ENCODE measurements at regions not wholly inside any gene's neighbourhood (a gene's known extent, or its start where the extent isn't known, plus 50 kb on each side); places are given as distances from the start of the nearest gene placed in this dataset.

DNA sequence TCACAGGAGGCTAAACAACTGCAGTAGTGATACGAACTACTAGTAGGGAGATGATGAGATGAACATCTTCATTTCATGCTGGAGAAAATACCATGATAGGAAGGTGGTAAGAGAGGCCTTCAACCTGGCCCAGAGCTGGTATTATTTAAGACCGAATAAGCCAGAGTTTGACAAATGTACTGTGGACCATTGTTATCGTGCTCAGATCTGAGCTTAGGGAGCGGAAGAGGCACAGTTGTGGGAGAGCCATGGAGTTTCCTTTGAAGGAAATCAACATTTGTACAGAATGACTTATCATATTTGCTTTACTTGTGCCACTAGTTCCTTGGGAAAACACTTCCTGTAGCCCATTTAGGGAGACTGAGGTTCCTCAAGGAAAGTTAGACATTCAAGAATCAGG lies 260.6 kb upstream of the TNP1 start:
- DNase-seq (no peak), ATAC-seq (replicated peaks in 1 of 4) (no peak)
- Mint-ChIP-seq H3K27ac (no peak overlapping the region), H3K27me3 (peaks cover 3 to 17% of the 10 kb centered on the region in 2 donors), H3K4me1 (no peaks in the 10 kb centered on the region), H3K36me3 (no peaks in the 10 kb centered on the region), H3K4me3 (no peak overlapping the region), H3K9me3 (no peaks in the 10 kb centered on the region)
- no peaks in the 10 kb centered on the region for H3K36me3 ChIP-seq (ENCODE audit: control insufficient read depth in 2 of 2, extremely low read depth in 1 of 2, insufficient read depth in 1 of 2, low read length in 1 of 2)
- ChIA-PET CTCF (no interaction called here), POLR2A (no interaction called here)
- H3K27ac ChIP-seq (ENCODE audit: low read length): no peak overlapping the region
- peaks cover 0 to 2% of the 10 kb centered on the region in 2 experiments for H3K4me1 ChIP-seq (ENCODE audit: control insufficient read depth in 1 of 2, extremely low read depth in 1 of 2, insufficient read depth in 2 of 2, low read length in 2 of 2)
- H3K27me3 ChIP-seq (replicated peaks in 1 of 2; ENCODE audit: control insufficient read depth in 2 of 2, extremely low read depth in 1 of 2, insufficient read depth in 2 of 2, low read length in 1 of 2): no peaks in the 10 kb centered on the region
- WGBS (ENCODE audit: insufficient coverage): 72% methylated on average over 2 of the region's 4 CpGs
- no peaks in the 10 kb centered on the region for H3K9me3 ChIP-seq
- H3K4me3 ChIP-seq (ENCODE audit: control insufficient read depth in 1 of 2, extremely low read depth in 1 of 2, low read length in 1 of 2): no peak overlapping the region

DNA sequence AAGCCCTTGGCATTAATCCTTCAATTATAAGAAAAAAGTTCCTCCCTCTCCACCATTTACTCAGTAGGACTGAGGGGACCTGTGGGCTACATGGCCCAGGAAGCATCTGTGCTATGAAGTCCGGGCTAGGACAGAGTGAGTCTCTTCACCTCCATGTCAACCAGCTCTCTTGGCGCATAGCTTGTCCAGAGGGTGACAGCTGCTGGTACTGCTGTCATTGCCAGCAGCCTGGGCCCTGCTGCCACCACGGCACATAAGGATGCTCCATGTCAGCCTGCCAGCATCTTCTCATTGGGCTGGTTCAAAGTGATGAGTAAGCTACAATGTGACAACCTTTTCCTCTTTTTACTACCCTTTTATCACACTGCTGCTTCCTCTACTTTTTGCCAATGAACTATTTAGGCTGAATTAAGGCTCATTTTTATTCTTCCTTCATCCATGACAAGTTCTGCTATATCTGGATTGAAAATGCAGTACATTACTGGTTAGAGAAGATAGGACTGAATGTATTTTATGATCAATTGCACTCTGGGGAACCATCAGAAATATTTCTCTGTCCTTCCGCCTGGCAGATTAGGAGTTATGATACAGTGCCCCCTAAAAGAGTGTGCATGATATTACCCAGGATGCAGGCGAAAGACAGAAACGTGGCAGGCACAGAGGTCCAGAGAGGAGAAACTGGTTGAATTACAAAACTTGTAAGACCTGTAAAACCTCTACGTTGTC lies 258.9 kb upstream of the TNP1 start:
- Mint-ChIP-seq H3K9me3 (no peaks in the 10 kb centered on the region), H3K36me3 (no peaks in the 10 kb centered on the region), H3K4me3 (no peak overlapping the region), H3K27ac (no peak overlapping the region), H3K4me1 (no peaks in the 10 kb centered on the region), H3K27me3 (peaks cover 3 to 14% of the 10 kb centered on the region in 2 donors)
- no peak overlapping the region for H3K4me3 ChIP-seq (ENCODE audit: control insufficient read depth in 1 of 2, extremely low read depth in 1 of 2, low read length in 1 of 2)
- ChIA-PET CTCF (no interaction called here), POLR2A (no interaction called here)
- DNase-seq (no peak), ATAC-seq (replicated peaks in 1 of 4) (no peak)
- H3K36me3 ChIP-seq (ENCODE audit: control insufficient read depth in 2 of 2, extremely low read depth in 1 of 2, insufficient read depth in 1 of 2, low read length in 1 of 2): no peaks in the 10 kb centered on the region
- WGBS (ENCODE audit: insufficient coverage): 81% methylated on average over 6 of the region's 7 CpGs
- H3K27me3 ChIP-seq (replicated peaks in 1 of 2; ENCODE audit: control insufficient read depth in 2 of 2, extremely low read depth in 1 of 2, insufficient read depth in 2 of 2, low read length in 1 of 2): no peaks in the 10 kb centered on the region
- no peak overlapping the region for H3K27ac ChIP-seq (ENCODE audit: low read length)
- H3K9me3 ChIP-seq: no peaks in the 10 kb centered on the region
- H3K4me1 ChIP-seq (ENCODE audit: control insufficient read depth in 1 of 2, extremely low read depth in 1 of 2, insufficient read depth in 2 of 2, low read length in 2 of 2): peaks cover 0 to 2% of the 10 kb centered on the region in 2 experiments

DNA sequence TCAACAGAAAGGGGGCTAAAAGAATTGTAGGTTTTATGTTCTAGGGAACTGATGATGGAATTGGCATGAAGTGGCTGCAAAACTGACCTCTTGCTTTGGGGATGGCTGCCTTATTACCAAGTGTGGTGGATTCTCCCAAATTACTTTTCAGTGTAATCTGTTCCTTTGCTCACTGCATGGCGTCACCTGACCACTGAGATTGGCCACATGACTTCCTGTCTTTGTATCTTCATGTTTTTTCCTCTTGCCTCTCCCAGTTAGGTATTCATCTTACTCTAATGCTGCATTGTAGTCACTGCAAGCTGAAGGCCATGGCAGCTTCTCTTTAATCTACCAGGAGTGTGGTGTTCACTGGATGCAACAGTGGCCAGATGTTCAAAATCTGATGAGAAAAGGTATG lies 257.7 kb upstream of the TNP1 start:
- CTCF ChIA-PET: no interaction called here
- no peak overlapping the region for H3K4me3 Mint-ChIP-seq
- Histone ChIP-seq H3K9me3 (no peaks in the 10 kb centered on the region), H3K36me3 (ENCODE audit: control insufficient read depth in 2 of 2, extremely low read depth in 1 of 2, insufficient read depth in 1 of 2, low read length in 1 of 2) (no peaks in the 10 kb centered on the region), H3K4me1 (ENCODE audit: control insufficient read depth in 1 of 2, extremely low read depth in 1 of 2, insufficient read depth in 2 of 2, low read length in 2 of 2) (peaks cover 0 to 2% of the 10 kb centered on the region in 2 experiments), H3K27ac (ENCODE audit: low read length) (no peak overlapping the region), H3K4me3 (ENCODE audit: control insufficient read depth in 1 of 2, extremely low read depth in 1 of 2, low read length in 1 of 2) (no peak overlapping the region), H3K27me3 (replicated peaks in 1 of 2; ENCODE audit: control insufficient read depth in 2 of 2, extremely low read depth in 1 of 2, insufficient read depth in 2 of 2, low read length in 1 of 2) (no peaks in the 10 kb centered on the region)
- 20% methylated on average over 1 of the region's 1 CpG for WGBS (ENCODE audit: insufficient coverage)
- POLR2A ChIA-PET: no interaction called here
- H3K4me1 Mint-ChIP-seq: no peaks in the 10 kb centered on the region
- DNase-seq (no peak), ATAC-seq (replicated peaks in 1 of 4) (no peak)
- H3K36me3 Mint-ChIP-seq: no peaks in the 10 kb centered on the region
- no peaks in the 10 kb centered on the region for H3K9me3 Mint-ChIP-seq
- H3K27ac Mint-ChIP-seq: no peak overlapping the region
- peaks cover 3 to 10% of the 10 kb centered on the region in 2 donors for H3K27me3 Mint-ChIP-seq

DNA sequence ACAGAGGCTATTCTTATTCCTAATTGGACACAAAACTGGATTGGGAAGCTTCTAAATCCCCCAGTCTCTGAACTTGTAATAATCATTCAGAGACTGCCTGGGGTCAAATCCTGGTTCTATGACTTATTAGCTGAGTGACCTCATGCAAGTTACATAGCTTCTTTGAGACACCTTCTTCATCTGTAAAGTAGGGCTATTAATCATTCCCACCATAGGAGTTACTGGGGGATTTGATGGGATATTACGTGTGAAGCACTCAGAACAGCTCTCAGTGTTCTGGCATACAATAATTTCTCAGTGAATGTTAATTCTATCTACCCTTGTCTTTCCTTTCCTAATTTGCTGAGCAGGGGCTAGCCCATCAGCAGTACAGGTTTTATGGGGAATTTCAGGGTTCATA lies 256.7 kb upstream of the TNP1 start:
- H3K36me3 Mint-ChIP-seq: no peaks in the 10 kb centered on the region
- H3K4me1 ChIP-seq (ENCODE audit: control insufficient read depth in 1 of 2, extremely low read depth in 1 of 2, insufficient read depth in 2 of 2, low read length in 2 of 2): peaks cover 0 to 2% of the 10 kb centered on the region in 2 experiments
- no peaks in the 10 kb centered on the region for H3K4me1 Mint-ChIP-seq
- ChIA-PET POLR2A (no interaction called here), CTCF (no interaction called here)
- no CpG with 5 or more reads among the region's 1 CpG for WGBS (ENCODE audit: insufficient coverage)
- H3K27ac ChIP-seq (ENCODE audit: low read length): no peak overlapping the region
- ATAC-seq (replicated peaks in 1 of 4) (no peak), DNase-seq (no peak)
- no peak overlapping the region for H3K4me3 ChIP-seq (ENCODE audit: control insufficient read depth in 1 of 2, extremely low read depth in 1 of 2, low read length in 1 of 2)
- no peaks in the 10 kb centered on the region for H3K9me3 ChIP-seq
- H3K27ac Mint-ChIP-seq: no peak overlapping the region
- H3K27me3 ChIP-seq (replicated peaks in 1 of 2; ENCODE audit: control insufficient read depth in 2 of 2, extremely low read depth in 1 of 2, insufficient read depth in 2 of 2, low read length in 1 of 2): no peaks in the 10 kb centered on the region
- H3K4me3 Mint-ChIP-seq: no peak overlapping the region
- H3K9me3 Mint-ChIP-seq: no peaks in the 10 kb centered on the region
- peaks cover 4 to 8% of the 10 kb centered on the region in 2 donors for H3K27me3 Mint-ChIP-seq
- H3K36me3 ChIP-seq (ENCODE audit: control insufficient read depth in 2 of 2, extremely low read depth in 1 of 2, insufficient read depth in 1 of 2, low read length in 1 of 2): no peaks in the 10 kb centered on the region

DNA sequence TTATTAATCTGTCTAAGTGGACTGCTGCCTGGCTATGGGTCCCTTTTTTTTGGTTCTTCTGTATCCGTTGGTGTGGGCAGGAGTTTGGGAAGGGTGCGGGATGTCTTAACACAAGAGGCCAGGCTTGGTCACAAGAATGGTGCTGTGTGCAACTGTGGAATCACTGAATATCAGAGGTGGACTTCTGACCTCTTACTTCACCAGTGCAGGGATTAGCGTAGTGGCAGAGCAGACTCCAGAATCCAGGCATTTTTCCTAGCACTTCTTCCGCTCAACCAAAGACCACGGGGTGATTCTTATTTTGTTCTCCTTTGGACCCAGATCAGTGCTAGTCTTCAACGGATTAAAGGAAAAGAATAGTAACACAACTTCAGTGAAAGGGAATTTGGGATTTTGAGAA lies 254.3 kb upstream of the TNP1 start:
- no peaks in the 10 kb centered on the region for H3K36me3 ChIP-seq (ENCODE audit: control insufficient read depth in 2 of 2, extremely low read depth in 1 of 2, insufficient read depth in 1 of 2, low read length in 1 of 2)
- H3K4me1 Mint-ChIP-seq: no peaks in the 10 kb centered on the region
- DNase-seq (no peak), ATAC-seq (replicated peaks in 1 of 4) (no peak)
- H3K36me3 Mint-ChIP-seq: no peaks in the 10 kb centered on the region
- no peaks in the 10 kb centered on the region for H3K9me3 ChIP-seq
- peaks cover 0 to 2% of the 10 kb centered on the region in 2 experiments for H3K4me1 ChIP-seq (ENCODE audit: control insufficient read depth in 1 of 2, extremely low read depth in 1 of 2, insufficient read depth in 2 of 2, low read length in 2 of 2)
- H3K27me3 ChIP-seq (replicated peaks in 1 of 2; ENCODE audit: control insufficient read depth in 2 of 2, extremely low read depth in 1 of 2, insufficient read depth in 2 of 2, low read length in 1 of 2): no peaks in the 10 kb centered on the region
- ChIA-PET POLR2A (no interaction called here), CTCF (interaction anchor here in 1 of 2 donors (0.6 kb wide), 1 partner anchor 306 kb away, joined by 3 read pairs; no protein-coding TSS in a partner anchor)
- no peak overlapping the region for H3K4me3 ChIP-seq (ENCODE audit: control insufficient read depth in 1 of 2, extremely low read depth in 1 of 2, low read length in 1 of 2)
- 67% methylated on average over 1 of the region's 6 CpGs for WGBS (ENCODE audit: insufficient coverage)
- no peak overlapping the region for H3K27ac Mint-ChIP-seq
- no peak overlapping the region for H3K27ac ChIP-seq (ENCODE audit: low read length)
- no peak overlapping the region for H3K4me3 Mint-ChIP-seq
- H3K9me3 Mint-ChIP-seq: peaks cover 0 to 5% (median 0%) of the 10 kb centered on the region in 3 donors
- peaks cover 4 to 8% of the 10 kb centered on the region in 2 donors for H3K27me3 Mint-ChIP-seq

DNA sequence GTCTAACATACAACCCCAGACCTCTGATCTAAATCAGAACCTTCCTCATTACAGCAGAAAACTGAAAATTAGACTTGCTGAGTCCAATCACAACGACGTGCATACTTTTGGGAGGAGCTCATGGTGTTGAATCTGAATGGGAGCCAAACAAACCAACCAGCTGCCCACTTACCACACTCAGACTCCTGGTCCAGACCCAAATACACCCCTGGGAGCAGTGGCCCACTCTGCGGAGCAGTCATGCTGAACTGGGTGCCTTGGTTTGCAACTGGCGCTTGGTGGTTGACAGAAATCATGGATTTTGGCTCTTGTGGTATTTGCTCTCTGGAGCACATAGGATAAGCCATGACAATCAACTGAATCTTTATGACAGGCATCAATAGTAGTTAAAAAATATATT lies 253.6 kb upstream of the TNP1 start:
- H3K27ac Mint-ChIP-seq: no peak overlapping the region
- no peak overlapping the region for H3K27ac ChIP-seq (ENCODE audit: low read length)
- no peaks in the 10 kb centered on the region for H3K4me1 Mint-ChIP-seq
- no peaks in the 10 kb centered on the region for H3K36me3 Mint-ChIP-seq
- peaks cover 0 to 5% (median 0%) of the 10 kb centered on the region in 3 donors for H3K9me3 Mint-ChIP-seq
- no peaks in the 10 kb centered on the region for H3K27me3 ChIP-seq (replicated peaks in 1 of 2; ENCODE audit: control insufficient read depth in 2 of 2, extremely low read depth in 1 of 2, insufficient read depth in 2 of 2, low read length in 1 of 2)
- H3K27me3 Mint-ChIP-seq: peaks cover 4 to 8% of the 10 kb centered on the region in 2 donors
- H3K36me3 ChIP-seq (ENCODE audit: control insufficient read depth in 2 of 2, extremely low read depth in 1 of 2, insufficient read depth in 1 of 2, low read length in 1 of 2): no peaks in the 10 kb centered on the region
- no peak overlapping the region for H3K4me3 Mint-ChIP-seq
- ChIA-PET CTCF (no interaction called here), POLR2A (no interaction called here)
- no peak overlapping the region for H3K4me3 ChIP-seq (ENCODE audit: control insufficient read depth in 1 of 2, extremely low read depth in 1 of 2, low read length in 1 of 2)
- ATAC-seq (replicated peaks in 1 of 4) (no peak), DNase-seq (no peak)
- no peaks in the 10 kb centered on the region for H3K9me3 ChIP-seq
- WGBS (ENCODE audit: insufficient coverage): no CpG with 5 or more reads among the region's 4 CpGs
- H3K4me1 ChIP-seq (ENCODE audit: control insufficient read depth in 1 of 2, extremely low read depth in 1 of 2, insufficient read depth in 2 of 2, low read length in 2 of 2): peaks cover 0 to 2% of the 10 kb centered on the region in 2 experiments

DNA sequence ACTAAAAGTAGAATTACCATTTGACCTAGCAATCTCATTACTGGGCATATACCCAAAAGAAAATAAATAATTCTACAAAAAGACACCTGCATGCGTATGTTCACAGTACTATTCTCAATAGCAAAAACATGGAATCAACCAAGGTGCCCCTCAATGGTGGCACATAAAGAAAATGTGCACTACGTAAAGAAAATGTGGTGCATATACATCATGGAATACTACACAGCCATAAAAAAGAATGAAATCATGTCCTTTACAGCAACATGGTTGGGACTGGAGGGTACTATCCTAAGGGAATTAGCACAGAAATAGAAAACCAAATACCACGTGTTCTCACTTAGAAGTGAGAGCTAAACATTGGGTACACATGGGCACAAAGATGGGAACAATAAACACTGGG lies 250.7 kb upstream of the TNP1 start:
- Mint-ChIP-seq H3K27me3 (peaks cover 0 to 1% of the 10 kb centered on the region in 2 donors), H3K36me3 (no peaks in the 10 kb centered on the region), H3K9me3 (peaks cover 0 to 5% (median 0%) of the 10 kb centered on the region in 3 donors), H3K27ac (no peak overlapping the region), H3K4me1 (no peaks in the 10 kb centered on the region), H3K4me3 (no peak overlapping the region)
- ChIA-PET CTCF (no interaction called here), POLR2A (no interaction called here)
- Histone ChIP-seq H3K4me3 (ENCODE audit: control insufficient read depth in 1 of 2, extremely low read depth in 1 of 2, low read length in 1 of 2) (no peak overlapping the region), H3K9me3 (no peaks in the 10 kb centered on the region), H3K27ac (ENCODE audit: low read length) (no peak overlapping the region), H3K27me3 (replicated peaks in 1 of 2; ENCODE audit: control insufficient read depth in 2 of 2, extremely low read depth in 1 of 2, insufficient read depth in 2 of 2, low read length in 1 of 2) (no peaks in the 10 kb centered on the region), H3K4me1 (ENCODE audit: control insufficient read depth in 1 of 2, extremely low read depth in 1 of 2, insufficient read depth in 2 of 2, low read length in 2 of 2) (no peaks in the 10 kb centered on the region), H3K36me3 (ENCODE audit: control insufficient read depth in 2 of 2, extremely low read depth in 1 of 2, insufficient read depth in 1 of 2, low read length in 1 of 2) (no peaks in the 10 kb centered on the region)
- DNase-seq (no peak), ATAC-seq (replicated peaks in 1 of 4) (no peak)
- 100% methylated on average over 1 of the region's 3 CpGs for WGBS (ENCODE audit: insufficient coverage)
